ENCODE measurements at regions not wholly inside any gene's neighbourhood (a gene's known extent, or its start where the extent isn't known, plus 50 kb on each side); places are given as distances from the start of the nearest gene placed in this dataset.

DNA sequence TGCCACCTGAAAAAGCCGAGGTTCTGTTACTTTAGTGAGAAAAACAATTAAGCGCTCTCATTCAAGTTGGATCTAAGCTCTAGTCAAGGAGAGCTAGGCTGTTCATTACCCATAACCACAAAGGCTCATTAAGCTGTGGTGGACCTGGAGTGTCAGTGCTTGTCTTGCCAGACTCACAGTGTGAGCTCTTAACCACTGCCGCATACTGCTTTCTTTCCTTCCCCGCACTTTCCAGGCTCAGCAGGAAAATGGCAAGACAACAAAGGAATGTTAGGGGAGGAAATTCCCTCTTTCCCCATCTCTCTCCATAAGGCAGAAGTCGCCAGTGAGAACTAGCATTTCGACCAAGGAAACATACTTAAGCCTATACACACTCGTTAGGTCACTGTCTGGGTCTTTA is 467.3 kb downstream of the ENC1 start:
- no peak for TF ChIP-seq CTCF (IDR thresholded peaks at IDR 0.05; ENCODE audit: low read depth, low read length)
- CTCF ChIA-PET, result no interaction called here
- H3K4me3 ChIP-seq (ENCODE audit: low read depth, low read length), result no peak overlapping the region
- H3K27me3 ChIP-seq (ENCODE audit: control insufficient read depth, insufficient read depth, low read length), result no peaks in the 10 kb centered on the region
- DNase-seq (ENCODE audit: low read depth, low spot score), result no peak
- POLR2A ChIA-PET, result no interaction called here
- no peak overlapping the region for H3K27ac ChIP-seq (ENCODE audit: low read depth, low read length)
- no peaks in the 10 kb centered on the region for H3K9me3 ChIP-seq (ENCODE audit: control insufficient read depth, insufficient read depth, low read length)

DNA sequence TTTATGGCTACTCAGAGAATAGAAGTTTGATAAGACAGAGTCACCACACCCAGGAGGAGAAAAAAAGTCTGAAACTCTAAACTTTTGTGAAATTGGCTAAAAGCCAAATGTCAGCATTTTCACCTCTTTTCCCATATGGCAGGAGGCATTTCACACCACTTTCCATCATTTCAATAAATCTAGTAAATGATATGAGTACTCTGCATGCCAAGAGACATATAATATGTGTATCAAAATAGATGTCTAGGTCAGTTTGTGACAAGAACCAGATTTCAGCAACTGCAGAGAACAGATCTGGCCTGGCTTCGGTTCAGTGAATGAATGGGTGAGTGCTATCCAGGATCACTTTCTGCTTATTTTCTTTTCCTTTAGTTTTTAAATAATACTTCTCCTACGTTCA is 470.8 kb downstream of the ENC1 start:
- Histone ChIP-seq H3K9me3 (ENCODE audit: control insufficient read depth, insufficient read depth, low read length) (no peaks in the 10 kb centered on the region), H3K27ac (ENCODE audit: low read depth, low read length) (no peak overlapping the region), H3K27me3 (ENCODE audit: control insufficient read depth, insufficient read depth, low read length) (no peaks in the 10 kb centered on the region), H3K4me3 (ENCODE audit: low read depth, low read length) (no peak overlapping the region)
- no peak for DNase-seq (ENCODE audit: low read depth, low spot score)
- ChIA-PET POLR2A (no interaction called here), CTCF (interaction anchor here (0.6 kb wide), 1 partner anchor 253 kb away, joined by 3 read pairs; no protein-coding TSS in a partner anchor)
- TF ChIP-seq CTCF (IDR thresholded peaks at IDR 0.05; ENCODE audit: low read depth, low read length), result no peak

DNA sequence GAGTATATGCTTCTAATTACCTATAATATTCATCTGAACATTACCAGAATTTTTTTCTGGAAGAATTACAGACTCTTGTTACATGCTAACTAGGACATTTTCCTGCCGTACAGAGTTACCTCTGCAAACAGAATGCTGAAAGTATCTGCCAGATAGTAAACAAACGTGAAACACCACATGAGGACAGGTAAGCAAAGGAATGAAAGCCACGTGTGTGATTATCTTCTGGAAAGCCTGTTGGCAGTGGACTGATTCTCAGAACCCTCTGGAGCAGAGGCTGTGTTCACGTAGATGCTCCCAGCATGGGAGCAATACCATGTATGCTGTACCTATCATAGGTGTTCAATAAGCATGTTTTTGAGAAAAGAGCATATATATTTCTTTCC is 472.6 kb downstream of the ENC1 start:
- DNase-seq (ENCODE audit: low read depth, low spot score), result no peak
- H3K4me3 ChIP-seq (ENCODE audit: low read depth, low read length), result no peak overlapping the region
- CTCF ChIA-PET, result no interaction called here
- no peak for TF ChIP-seq CTCF (IDR thresholded peaks at IDR 0.05; ENCODE audit: low read depth, low read length)
- H3K9me3 ChIP-seq (ENCODE audit: control insufficient read depth, insufficient read depth, low read length), result no peaks in the 10 kb centered on the region
- H3K27ac ChIP-seq (ENCODE audit: low read depth, low read length), result peak overlapping the region; percentile 11
- H3K27me3 ChIP-seq (ENCODE audit: control insufficient read depth, insufficient read depth, low read length), result no peaks in the 10 kb centered on the region
- POLR2A ChIA-PET, result no interaction called here

DNA sequence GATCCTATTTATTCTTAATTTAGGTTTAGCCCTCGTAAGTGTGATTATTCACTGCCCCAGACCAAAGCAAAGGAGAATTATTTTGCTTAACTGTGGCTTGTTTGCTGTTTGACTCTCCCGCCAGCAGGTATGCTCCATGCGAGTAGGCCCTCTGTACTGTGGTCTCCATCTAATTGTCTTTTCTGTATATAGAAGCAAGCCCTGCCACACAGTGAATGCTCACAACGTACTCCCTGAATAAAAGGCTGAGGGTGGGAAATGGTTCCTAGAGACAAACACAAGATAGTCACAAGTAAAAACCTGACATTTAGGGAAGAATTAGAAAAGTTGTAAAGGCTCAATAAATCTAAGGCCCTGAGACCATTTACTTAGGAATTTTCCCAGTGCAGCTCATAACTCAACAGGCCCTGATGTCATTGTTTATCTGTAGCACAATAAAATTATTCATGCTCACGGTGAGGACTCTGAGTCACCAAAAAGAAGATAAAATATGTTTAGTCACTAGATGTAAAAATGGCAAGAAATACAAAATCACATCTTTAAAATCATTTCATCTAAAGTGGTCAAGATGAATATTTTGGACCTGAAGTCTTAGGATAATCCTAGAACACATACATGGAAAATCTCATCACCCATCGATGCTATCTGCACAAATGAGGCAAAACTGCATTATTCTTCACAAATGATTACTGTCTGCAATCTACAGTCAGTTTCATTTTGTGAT is 473.2 kb downstream of the ENC1 start:
- H3K27ac ChIP-seq (ENCODE audit: low read depth, low read length), result peak overlapping the region; percentile 43

More for the DNA sequence above, 473.2 kb downstream of the ENC1 start:
- ChIA-PET CTCF (no interaction called here), POLR2A (no interaction called here)
- H3K4me3 ChIP-seq (ENCODE audit: low read depth, low read length), result no peak overlapping the region
- no peaks in the 10 kb centered on the region for H3K27me3 ChIP-seq (ENCODE audit: control insufficient read depth, insufficient read depth, low read length)
- no peaks in the 10 kb centered on the region for H3K9me3 ChIP-seq (ENCODE audit: control insufficient read depth, insufficient read depth, low read length)
- no peak for TF ChIP-seq CTCF (IDR thresholded peaks at IDR 0.05; ENCODE audit: low read depth, low read length)
- peak; percentile 46 for DNase-seq (ENCODE audit: low read depth, low spot score)
